Stimulated activated CD4-positive, alpha-beta T cell treated with anti-CD3 and anti-CD28 coated beads, Interleukin-15, amount 100 ng/mL, for 1 hour (primary cell): ENCODE measurements at regions not wholly inside any gene's neighbourhood (a gene's known extent, or its start where the extent isn't known, plus 50 kb on each side); places are given as distances from the start of the nearest gene placed in this dataset.

ENCODE experiments used
- DNase-seq, 2 donors: peaks; one replicate each; pipeline ENCODE4 v3.0.0-alpha.2; 2020; ENCODE audit warnings: low read depth in 1 of 2, low spot score in 1 of 2

DNA sequence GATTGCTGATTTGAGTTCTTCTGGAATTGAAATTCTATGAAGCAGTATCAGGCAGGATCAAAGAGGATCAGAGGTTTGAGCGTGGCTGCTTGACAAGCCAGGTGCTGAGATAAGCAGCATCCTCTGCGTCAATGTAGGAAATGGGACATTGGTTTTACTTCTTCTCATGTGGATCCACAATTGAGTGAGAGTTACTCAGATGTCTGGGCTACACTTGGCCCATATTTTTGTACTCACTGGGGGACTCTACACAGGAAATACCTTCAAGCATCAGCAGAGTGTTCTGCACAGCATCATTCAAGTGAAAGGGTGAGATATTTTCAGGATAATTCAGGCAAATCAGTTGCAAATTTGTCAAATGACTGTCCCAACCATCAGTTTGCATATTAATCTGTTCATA lies 613.9 kb upstream of the ARID1B start:
- no peak for DNase-seq

DNA sequence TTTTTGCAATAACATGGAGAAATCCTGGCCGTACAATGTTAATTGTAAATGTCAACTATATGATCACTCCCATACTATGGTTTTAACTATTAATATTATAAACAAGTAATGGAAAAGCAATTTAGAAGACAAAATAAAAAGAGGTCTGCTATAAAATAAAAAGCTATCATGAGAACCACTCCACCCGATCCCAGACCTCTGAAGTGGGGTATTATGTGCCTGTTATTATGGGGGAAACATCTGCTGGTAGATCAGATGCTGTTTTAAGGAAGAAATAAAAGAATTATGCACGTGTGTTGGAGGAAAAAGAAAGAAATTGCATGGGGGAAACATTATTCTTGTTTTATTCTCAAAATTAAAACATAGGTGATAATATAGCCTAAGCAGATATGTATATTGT lies 615.7 kb upstream of the ARID1B start:
- no peak for DNase-seq

DNA sequence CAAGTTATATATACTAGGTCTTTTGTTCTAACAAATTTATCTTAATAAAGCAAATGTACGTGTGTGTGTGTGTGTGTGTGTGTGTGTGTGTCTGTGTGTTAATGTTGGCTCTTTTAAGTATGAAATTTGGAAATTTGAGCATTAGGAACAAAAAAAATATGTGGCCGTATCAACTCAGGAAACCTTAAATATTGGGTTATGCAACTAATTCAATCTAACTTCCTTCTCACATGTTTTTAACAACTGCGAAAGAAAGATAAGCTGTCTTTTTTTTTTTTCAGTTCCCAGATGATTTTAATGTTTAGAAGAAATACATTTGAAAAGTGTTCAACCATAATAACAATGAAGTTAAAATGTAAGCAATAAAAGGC lies 616.4 kb upstream of the ARID1B start:
- no peak for DNase-seq

DNA sequence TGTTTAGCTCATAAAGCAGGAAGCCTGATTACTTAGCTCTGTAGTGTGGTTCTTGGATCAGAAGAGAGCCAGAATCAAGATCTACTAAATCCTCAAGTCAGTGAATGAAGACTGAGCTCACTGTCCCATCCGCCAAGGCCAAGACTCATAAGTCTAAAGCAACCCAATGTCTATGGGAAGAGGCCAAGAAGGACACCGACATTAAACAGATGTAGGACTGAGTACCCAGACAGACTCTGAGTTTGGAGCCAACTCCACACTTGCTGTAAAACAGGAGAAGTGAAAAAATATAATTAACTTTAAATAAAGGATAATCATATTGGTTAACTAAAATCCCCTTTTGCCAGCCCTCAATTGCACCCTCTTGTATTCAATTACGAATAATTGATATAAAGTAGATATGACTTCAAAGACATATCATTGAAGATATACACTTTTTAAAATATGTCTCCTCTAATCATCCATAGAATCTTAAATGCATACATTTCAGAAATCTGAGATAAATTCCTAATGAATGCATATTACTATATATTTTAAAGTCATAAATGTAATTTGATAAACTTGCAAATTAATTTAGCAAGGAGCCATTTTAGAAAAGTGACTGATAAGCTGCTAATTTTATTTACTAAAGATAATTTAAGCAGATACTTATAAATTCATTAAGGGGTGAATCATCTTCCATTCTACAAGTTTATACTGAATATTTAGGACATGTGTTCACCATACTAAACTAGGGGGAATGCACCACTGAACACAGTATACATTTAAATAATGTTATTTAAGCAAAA lies 617.0 kb upstream of the ARID1B start:
- DNase-seq = no peak

DNA sequence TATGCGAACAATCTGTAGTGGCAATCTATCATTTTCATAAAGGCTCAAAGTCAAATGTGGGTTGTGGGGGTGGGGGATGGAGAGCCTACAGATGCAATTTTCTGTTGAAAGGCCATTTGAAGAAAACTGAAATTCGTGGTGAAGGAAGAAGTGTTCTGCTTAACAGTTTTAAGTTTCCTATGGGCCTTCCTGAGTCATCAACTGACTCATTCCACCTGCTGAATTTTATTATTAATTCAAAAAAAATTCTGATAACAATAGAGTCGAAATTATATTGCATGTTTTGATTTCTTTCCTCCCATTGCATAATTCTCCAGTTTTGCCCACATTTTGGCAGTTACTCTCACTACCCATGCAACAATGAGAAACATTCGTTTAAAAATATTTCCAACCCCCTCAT lies 622.3 kb upstream of the ARID1B start:
- no peak for DNase-seq

DNA sequence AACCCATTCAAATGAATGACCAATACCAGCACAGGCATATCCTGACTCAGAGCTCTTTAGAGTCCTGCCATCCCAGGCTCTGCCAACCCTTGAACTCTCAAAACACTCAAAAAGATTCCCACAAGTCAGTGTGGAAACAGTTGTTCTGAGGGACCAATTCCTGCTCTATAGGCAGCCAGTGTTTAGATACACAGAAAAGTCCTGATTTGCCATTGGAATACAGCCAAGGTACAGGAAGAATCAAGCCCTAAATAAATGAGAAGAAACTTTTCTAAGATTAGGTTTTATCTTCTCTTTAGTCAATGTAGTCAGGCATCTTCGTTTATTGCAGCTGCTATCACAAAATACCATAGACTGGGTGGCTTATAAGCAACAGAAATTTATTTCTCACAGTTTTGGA lies 626.8 kb upstream of the ARID1B start:
- DNase-seq = no peak

GRCh38 chr6:156146891-156147290 lies 630.3 kb upstream of the ARID1B start:
- no peak for DNase-seq

- no peak for DNase-seq
These were observed 645.8 kb upstream of the ARID1B start for GRCh38 chr6:156131221-156131903.

DNA sequence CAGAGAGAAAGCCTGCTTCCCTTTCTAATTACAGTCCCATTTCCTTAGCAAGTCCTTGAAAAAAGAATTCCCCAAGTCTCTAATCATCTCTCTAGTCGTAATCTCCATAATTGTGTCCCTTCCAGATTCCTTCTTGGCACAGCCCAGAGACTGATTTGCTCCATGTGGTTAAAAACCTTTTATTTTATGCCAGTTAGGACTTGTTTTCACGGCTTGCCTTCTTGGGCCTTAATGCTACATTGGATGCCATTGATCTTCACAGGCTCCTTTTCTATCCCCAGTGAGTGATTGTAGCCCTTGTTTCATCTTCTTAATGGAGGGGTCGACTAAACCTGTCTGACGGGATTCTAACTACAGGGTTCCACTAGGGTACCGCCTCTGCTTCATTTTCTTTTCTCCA lies 650.6 kb upstream of the ARID1B start:
- DNase-seq = no peak

GRCh38 chr6:156125844-156126243 lies 651.3 kb upstream of the ARID1B start:
- no peak for DNase-seq

DNA sequence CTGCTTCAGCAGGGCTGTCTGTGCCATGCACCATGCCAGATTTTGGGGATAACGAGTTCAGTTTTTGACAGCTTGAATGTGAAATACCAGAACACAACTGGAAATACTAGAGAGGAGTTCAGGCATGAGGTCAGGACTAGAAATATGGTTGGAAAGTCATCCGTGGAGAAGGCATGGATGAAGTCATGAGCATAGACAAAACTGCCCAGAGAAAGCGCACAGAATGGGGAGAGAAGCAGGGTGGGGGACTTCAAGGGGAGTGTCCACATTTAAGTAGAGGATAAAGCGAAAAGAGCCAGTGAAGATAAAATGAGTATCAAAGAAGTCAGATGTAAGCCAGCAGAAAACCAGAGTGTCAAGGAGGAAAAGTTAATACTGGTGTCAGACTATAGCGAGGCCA lies 653.4 kb upstream of the ARID1B start:
- no peak for DNase-seq

- no peak for DNase-seq
These were observed 655.2 kb upstream of the ARID1B start for GRCh38 chr6:156121973-156122372.

GRCh38 chr6:156114541-156114940 lies 658.9 kb upstream of the NOX3 start:
- no peak for DNase-seq

DNA sequence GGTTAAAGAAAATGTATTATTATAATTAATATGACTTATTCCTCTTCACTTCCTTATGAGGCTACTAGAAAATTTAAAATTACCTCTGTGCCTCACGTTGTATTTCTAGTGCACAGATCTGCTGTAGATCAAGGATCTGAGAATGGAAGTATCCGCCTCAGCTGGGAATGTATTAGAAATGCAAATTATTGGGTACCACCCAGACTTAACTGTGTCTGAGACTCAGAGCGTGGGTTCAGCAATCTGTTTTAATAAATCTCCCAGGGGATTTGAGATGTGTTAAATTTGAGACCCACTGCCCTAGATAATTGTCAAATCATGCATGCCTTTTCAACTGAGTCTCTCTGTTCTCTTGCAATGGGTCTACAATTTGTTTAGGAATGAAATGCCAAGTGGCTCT lies 658.0 kb upstream of the NOX3 start:
- DNase-seq = no peak

DNA sequence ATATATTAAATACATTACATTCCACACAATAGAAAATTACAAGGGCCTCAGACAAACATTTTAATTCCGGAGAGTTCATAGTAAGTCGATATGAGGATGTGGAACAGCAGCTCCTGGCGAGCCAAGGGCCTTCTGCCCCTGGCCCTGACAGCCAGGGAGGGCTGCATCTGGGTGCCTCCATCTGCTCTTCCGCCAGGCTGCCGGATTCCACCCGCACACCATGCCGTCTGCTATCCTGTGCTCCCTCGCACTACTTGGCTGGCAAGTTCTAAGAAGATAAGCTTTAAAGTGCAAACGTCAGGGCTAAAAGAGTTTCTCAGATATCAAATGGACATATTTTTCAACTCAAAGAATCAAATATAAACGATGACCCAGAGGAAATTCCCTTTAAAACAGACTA lies 656.3 kb upstream of the NOX3 start:
- DNase-seq = no peak

- DNase-seq = no peak
These were observed 654.6 kb upstream of the NOX3 start for GRCh38 chr6:156110249-156110648.

DNA sequence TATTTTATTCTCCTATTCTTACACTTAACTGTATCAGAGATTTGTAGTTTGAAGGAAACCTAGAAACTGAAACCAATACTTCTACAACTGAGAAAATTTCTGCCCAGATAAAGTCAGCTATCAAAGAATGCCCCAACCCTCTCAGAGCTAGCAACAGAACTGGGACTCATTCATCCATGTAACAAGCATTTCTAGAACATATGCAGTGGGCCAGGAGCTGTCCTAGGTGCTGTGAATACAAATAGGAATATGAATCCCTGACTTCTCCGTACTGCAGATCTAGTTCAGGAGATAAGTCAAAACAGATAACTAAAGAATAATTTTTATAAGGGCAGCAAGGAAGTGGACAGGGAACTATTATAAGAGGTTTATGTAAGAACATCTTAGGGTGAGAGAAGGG lies 654.1 kb upstream of the NOX3 start:
- no peak for DNase-seq

GRCh38 chr6:156107624-156108101 lies 652.0 kb upstream of the NOX3 start:
- DNase-seq = no peak

DNA sequence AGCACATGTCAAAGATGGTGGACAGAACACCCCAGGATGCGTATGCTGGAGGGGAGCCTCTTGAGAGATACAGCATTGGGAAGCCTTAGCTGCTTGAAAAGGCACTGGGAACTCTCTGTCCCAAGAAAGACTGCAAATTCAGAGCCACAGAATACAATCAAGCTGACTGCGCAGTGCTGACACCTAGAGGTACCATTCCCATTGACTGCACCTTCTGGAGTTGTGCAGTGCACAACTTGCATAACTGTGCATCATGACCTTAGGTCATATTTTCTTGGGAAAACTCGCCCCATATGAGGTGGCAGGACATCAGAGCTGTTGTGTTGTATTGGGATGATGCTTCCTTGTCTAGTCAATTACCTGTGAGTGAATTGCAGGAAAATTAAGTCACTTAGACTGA lies 646.5 kb upstream of the NOX3 start:
- DNase-seq = no peak

DNA sequence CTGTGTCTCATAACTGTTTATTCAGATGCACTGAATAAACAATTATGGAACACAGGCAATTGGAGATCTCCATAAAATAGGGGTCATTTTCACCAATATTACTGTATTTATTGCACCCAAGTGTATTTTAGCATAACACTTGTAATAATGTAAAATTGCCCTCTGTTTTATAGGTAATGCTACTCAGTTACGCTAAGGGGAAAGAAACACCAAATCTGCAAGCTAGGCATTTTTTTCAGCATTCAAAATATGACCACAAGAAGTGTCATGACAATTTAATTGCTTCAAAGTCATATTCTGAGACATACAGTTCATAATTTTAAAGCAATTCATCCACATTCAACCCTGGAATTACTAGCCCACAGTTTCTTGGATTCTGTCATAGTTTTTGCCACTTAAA lies 643.2 kb upstream of the NOX3 start:
- no peak for DNase-seq

DNA sequence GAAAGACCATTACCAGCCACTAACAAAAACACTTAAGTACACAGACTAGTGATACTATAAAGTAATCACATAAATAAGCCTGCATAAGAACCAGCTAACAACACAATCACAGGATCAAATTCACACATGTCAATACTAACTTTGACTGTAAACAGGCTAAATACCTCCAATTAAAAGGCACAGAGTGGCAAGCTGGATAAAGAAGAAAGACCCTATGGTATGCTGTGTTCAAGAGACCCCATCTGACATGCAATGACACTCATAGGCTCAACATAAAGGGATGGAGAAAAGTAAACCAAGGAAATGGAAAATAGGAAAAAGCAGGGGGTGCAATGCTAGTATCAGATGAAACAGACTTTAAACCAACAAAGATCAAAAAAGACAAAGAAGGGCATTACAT lies 631.8 kb upstream of the NOX3 start:
- DNase-seq = no peak

- DNase-seq = no peak
These were observed 626.4 kb upstream of the NOX3 start for GRCh38 chr6:156082012-156082411.

GRCh38 chr6:156080371-156080770 lies 624.7 kb upstream of the NOX3 start:
- DNase-seq = no peak
